ENCODE measurements at regions not wholly inside any gene's neighbourhood (a gene's known extent, or its start where the extent isn't known, plus 50 kb on each side); places are given as distances from the start of the nearest gene placed in this dataset.

DNA sequence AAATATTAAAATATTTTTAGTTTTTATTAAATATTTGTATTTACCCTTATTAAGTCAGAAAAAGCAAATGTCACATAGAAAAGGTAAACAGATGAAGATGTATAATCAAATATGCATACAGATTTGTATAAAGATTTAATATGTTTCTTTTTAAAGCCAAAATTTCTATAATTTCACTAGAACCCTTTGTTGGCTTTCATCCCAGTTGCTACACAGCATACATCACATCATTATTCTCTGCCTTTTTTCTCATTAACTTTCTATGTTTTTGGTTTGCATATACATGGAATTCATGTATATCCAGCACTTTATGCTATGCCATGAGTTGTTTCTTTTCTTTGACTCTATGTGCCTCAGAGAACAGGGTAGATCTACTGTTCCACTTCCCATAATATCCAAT is 957.9 kb upstream of the ADGRL2 start:
- no peak for DNase-seq

DNA sequence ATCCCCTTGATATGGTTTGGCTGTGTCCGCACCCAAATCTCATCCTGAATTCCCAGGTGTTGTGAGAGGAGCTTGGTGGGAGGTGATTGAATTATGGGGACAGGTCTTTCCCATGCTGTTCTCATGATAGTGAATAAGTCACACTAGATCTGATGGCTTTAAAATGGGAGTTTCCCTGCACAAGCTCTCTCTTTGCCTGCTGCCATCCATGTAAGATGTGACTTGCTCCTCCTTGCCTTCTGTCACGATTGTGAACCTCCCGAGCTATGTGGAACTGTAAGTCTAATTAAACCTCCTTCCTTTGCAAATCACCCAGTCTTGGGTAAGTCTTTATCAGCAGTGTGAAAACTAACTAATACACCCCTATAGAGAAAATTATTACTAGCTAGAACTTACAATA is 959.5 kb upstream of the ADGRL2 start:
- DNase-seq: no peak

DNA sequence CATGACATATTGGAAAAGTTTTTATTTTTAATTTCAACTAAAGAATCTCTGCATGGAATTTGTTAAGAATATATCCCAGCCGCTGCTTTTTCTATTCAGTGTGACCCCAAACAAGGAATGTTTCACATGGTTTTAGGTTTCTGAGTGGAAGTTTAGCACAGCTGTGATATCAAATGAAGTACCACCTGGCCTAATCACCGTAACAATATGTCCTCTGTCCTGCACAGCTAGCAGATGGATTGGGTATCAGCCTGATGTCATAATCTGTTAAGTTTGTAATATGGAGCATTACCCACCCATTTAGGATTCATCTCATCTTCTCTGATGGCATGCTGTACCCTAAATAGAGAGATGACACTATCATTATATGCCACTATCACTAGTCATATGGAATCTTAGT is 963.7 kb upstream of the ADGRL2 start:
- DNase-seq: no peak

DNA sequence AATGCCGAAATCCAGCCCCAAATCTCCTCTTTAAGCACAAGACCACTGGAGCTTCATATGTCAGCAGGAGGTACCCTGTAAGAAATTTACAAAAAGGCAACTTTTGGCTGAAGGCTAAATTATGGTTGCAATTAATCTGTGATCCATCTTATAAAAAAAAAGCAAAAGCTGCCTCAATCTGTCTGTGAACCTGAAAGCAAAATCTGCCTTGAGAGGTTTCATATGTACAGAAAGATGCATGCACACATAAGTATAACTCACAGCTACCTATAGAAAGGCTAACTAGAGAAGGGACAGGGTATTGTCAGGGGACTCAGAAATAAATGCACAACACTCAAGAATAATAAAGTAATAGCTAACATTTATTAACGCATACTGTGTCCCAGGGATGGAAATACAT is 964.2 kb upstream of the ADGRL2 start:
- no peak for DNase-seq

DNA sequence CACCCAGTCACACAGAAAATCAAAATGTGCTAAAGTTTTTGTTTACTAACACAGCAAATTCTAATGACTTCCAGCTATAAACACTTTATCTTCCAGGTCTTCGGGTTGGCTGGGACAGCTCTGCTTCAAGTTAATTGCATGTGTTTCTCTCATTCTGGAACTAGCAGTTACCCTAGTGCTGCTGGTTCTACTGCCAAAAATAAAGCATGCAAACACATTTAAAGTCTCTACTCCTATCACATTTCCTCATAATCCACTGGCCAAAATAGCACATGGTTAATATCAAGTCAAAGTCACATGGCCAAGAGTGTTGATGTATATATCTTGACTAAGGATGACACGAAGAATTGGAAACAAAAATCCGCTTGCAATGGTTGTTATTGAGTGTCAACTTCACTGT is 973.1 kb upstream of the ADGRL2 start:
- DNase-seq: no peak

DNA sequence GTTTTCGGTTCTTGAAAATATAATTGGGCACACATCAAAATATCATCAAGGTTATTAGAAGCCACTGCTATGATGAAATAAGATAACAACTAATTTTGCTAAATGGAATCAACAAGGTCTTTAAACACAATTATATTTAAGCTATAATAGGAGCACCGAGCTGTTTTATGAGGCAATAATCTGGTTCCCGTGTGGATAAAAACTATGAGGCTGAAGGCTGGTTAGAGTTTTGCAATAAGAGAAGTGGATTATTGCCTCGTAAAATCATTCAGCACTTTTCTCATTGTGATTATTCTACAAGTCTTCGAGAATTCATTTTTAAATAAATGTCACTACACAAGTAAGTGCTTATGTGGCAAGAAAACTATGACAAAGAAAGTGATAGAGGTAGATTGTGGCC is 975.7 kb upstream of the ADGRL2 start:
- DNase-seq: no peak

DNA sequence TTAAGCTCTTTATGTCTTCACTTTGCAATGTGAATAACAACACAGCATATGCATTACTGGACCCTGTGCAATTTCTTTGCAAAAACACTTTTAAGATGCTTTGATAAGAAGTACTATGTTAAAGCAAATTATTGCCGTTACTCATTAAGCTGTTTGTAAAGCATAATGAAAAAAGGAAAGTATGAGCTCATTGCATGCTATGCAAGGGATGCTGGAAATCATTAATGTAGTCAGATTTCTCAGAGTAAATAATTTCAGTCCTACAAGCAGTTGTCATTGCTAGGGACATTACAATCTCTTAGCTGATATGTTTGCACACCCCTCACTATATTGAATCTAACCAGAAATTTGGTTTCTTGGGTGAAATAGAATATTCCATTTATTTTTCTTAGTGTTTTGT is 982.5 kb upstream of the ADGRL2 start:
- DNase-seq: no peak

DNA sequence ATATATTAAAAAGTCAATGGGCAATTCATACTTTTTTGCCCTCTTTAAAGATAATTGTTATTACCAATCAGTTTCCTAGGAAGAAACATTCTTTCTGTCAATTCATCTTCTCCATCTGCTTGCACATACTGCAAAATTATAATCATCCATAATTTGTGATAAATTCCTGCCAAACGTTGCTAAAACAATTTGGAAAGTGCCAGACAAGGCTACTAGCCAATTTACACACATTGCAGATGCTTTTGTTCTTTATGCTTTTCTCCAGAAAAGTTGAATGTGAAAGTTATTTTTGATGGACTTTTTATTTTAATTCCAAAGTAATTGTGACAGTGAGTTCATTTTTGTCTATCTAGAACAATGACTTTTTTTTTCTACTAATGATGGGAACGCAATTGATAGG is 992.8 kb upstream of the ADGRL2 start:
- no peak for DNase-seq

DNA sequence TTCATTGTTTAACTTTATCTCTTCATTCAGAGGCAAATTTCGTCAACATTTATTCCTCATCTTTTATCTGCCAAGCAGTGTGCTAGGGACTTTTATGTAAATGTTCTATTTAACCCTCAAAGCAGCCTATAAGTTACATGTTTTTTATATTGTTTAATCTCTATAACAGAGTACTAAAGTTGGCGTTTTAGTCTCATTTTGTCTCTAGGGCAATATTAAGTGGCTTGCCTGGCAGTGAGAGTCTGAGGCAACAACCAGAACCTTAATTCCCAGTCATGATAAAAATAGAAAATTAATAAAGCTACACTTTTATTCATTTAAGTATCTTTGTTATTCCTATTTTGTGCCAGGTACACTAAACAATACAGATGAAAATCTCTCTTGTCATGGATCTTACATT is 994.3 kb upstream of the ADGRL2 start:
- DNase-seq: no peak

DNA sequence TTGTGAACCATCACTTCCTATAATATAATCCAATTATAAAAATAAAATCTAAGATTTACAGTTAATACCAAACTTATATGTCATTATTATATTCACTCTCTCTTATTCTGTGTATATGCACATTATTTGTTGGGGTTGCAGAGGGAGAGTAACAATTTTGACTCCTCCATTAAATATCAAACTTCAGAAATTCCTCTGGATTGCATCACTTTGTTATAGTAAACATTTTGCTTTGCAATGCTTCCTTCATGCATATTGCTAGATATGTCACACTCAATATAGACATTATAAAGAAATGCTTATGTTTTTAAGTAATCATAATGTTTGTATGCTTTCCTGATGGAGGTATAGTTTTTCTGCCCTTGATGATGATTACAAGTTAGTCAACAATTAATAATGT is 999.0 kb upstream of the ADGRL2 start:
- no peak for DNase-seq

DNA sequence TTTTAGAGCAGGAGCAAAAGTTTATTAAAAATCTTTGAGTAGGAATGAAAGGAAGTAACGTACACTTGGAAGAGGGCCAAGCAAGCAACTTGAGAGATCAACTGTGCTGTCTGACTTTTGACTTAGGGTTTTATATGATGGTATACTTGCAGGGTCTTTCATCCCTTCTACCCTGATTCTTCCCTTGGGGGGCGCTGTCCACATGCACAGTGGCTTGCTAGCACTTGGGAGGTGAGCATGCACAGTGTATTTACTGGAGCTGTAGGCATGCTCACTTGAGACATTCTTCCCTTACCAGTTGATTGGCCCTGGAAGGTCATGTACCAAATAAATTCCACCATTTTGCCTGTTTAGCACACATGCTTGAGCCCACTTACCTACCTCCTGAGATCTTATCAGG is 1001.3 kb upstream of the ADGRL2 start:
- no peak for DNase-seq

DNA sequence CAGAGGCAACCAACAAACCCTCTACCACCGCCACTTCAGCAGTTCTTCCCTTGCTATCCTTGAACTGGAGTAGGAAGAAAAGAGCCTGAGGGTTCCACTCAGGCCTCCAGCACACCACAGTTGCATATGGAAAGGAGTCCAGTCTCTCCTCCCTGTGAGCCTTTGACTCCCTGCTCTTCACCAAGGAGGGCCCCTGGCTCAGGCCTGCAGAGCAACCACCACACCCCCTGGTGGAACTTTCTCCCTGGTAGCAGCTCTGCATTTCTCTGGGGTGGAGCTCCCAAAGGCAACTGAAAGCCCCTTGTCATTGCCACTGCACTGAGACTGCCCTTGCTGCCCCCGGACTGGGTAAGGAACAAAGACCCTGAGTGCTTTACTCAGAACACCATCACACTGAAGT is 1021.5 kb upstream of the ADGRL2 start:
- no peak for DNase-seq

DNA sequence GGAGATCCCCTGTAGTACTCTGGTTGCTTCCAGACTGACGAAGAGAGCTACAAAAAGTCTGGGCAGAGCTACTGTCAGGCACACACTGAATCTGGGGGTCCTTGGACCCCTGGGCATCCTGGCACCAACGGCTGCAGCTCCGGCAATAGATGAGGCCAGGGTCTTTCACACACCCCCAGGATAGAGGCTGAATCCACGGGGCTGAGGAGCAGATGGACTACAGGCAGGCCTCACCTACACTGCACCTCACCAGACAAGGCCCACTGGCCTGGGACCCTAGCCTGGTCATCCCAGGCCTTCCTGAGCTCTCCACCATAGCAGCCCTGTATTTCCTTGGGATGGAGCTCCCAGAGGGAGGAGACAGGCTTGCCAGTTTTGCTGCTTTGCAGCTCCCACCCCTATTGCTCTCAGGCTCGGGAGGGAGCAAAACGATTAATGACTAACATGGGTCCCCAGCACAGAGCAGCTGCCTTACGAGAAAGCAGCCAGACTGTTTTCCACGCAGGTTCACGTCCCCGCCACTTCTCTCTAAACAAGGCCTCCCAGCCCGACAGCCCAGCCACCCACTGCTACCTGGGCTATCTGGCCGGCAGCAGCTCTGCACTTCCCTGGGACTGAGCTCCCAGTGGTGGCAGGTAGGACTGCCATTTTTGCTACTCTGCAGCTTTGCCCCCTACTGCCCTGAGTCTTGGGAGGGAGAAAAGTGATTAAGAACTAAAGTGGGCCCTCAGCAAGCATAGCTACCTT is 1022.5 kb upstream of the ADGRL2 start:
- DNase-seq: no peak

DNA sequence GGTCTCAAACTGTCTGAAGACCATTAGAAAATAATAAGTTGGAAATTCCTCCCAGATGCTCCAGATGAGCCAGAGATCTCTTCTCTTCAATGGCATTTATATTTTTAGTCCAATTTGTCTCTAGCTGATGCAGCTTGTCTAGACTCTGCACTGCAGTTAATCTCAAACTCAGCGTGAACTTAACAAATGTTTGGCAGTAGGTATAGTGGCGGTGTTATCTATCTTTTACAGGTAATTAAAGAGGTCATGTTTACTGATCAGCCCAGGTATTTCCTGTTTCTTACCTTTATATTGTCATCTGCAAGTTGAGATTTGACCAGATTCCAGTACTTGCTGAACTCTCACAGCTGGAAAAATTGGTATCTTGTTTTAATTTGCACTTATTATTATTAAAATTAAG is 1024.5 kb upstream of the ADGRL2 start:
- no peak for DNase-seq

DNA sequence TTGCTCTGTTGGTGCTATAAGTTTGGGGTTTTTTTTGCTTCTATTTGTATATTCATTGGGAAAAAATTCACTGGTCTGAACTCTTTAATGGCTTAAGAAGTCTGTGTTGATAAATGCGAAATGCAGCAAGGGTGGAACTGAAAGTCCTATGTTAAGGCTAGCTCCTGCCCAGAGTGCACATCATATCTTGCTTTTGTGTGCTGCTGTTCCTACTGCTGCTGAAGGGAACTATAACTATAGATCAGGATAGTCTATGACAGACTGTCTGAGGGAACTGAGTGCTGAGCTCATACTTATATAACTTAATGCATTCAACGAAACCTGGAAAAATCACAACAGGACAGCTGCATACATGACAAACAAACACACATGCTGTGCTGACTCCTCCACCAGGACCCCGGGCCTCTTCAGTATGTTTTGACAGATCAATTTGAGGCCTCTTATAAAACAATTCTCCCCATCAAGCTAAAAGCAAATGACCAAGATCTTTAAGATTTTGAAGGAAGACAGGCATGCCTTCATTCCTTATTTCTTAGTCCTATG is 1031.5 kb upstream of the ADGRL2 start:
- no peak for DNase-seq

DNA sequence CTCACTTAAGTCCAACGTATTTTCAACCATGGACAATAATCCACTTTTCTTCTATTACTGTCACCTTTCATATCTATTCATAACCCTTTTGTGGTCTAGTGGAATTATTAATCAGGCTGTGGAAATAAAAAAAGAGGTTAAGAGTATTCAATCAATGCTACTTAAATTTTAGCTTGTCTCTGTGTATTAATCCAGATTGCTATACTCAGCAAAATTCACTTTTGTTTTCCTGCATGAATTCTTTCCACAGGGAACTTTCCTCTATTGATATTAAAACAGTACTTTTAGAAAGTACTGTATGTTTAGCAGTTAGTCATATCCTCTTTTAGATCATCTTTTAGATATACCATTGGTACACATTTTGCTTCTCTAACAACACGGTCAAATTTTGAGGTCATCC is 1033.0 kb upstream of the ADGRL2 start:
- DNase-seq: no peak

DNA sequence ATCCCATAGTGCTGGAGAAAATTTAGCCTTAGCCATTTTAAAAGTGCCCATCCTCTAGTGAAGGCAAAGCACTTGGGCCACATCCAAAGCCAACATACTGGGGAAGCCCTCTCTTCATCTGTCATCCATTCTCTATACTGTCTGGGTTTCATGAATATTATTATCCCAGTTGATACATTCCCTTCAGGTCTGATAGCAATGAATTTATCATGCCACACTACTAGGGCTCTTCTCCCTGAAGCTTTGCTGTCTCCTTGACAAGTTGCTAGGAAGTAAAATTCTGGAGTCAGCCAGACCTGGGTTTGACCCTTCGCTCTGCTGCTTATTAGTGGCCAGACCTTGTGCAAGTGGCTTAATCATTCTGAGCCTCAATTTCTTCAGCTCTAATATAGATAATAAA is 1041.4 kb upstream of the ADGRL2 start:
- DNase-seq: no peak

DNA sequence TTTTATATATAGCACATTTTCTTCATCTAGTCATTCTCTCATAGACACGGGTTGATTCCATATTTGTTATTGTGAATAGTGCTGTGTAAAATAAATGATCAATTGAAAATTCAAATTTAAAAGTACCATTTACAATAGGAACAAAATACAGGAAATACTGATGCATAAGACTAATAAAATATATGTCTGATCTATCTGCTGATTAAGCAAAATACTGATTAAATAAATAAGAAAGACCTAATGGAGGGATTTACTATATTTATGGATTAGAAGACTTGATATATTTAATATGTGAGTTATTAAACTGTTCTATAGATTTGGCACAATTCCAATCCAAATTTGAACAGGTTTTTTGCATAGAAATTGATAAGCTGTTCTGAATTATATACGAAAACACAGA is 1044.8 kb upstream of the ADGRL2 start:
- no peak for DNase-seq

DNA sequence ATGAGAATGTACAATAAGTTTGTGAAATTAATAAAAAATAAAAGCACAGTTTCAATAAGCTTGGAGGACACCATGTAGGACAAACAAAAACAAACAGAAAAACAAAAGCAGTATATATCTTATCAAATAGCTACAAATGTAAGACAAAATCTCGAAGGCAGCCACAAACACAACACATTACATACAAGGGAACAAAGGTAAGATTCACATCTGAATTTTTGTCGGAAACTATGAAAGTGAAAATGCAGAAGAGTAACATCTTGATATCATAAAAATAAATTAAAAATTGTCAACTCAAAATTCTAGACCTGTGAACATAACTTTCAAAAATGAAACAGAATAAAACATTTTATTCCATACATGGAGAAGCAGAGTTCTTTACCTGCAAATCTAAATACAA is 1049.5 kb upstream of the ADGRL2 start:
- no peak for DNase-seq

DNA sequence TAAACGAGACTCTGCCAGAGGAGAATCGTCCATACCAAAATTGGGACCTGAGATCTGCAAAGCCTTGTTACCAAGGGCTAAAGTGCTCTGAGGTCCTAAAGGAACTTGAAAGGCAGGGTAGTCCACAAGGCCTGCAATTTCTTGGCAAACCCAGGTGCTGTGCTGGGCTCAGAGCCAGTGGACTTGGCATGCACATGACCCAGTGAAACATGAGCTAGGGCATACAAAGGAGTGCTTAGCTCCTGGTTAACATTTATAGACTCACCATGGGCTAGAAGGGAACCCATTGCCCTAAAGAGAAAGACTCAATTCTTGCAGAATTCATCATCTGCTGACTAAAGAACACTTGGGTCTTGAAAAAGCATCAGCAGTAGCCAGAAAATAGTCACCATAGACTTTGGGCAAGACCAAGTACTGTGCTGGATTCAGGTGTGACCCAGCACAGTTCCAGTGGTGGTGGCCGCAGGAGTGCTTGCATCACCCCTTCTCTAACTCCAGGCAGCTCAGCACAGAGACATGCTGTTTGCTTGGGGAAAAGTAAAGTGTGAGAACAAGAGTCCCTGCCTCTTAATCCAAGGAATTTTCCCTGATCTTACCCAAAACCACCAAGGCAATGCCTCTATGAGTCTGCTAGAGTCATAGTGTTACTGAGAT is 1069.4 kb upstream of the ADGRL2 start:
- DNase-seq: no peak

DNA sequence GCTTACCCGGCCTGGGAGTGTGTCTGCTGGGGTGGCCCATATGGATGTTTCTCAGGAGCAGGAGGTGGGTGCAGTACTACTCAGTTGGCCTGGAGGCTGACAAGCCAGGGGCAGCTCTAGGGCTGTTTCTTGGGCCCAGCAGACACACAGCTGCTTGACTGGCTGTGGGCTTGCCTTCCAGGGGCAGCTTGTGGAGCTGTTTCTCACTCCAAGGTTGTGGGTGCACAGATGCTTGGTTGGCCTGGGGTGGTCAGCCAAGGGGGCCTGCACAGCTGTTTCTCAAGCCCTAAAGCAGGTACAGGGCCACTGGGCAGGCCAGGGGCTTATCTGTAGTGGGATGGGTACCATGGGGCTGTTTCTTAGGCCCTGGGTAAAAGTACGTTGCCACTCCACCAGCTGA is 1078.1 kb upstream of the ADGRL2 start:
- DNase-seq: no peak

DNA sequence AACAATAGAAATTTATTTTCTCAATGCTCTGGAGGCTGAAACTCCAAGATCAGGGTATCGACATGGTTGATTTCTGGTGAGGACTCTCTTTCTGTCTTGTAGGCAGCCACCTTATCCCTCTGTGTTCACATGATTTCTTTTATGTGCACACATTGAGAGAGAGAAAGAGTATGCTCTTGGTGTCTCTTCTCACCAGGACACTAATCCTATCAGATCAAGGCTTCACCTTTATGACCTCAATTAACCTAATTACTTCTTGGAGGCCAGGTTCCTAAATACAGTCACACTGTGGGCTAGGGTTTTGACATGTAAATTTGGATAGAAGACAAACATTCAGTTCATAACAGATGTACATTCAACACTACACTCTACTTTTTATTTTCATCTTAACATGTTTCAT is 1094.2 kb upstream of the ADGRL2 start:
- DNase-seq: no peak

DNA sequence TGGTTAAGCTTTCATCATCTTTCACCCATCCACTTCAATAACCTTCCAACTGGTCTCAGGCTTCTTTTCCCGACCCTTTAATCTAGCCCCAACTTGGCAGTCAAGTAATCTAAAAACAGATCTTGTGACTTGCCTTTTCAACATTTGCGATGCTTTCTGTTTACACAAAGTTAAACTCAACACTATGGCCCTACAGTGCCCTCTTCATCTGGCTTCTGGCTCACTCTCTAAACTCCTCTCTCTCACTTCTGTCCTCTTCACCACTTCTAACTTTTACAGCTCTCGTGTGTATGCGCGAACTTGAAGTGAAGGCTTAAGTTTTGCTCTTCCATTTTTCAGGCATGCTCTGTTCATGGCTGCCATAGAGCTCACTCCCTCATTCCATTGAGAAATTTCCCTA is 1122.3 kb upstream of the ADGRL2 start:
- DNase-seq: no peak

DNA sequence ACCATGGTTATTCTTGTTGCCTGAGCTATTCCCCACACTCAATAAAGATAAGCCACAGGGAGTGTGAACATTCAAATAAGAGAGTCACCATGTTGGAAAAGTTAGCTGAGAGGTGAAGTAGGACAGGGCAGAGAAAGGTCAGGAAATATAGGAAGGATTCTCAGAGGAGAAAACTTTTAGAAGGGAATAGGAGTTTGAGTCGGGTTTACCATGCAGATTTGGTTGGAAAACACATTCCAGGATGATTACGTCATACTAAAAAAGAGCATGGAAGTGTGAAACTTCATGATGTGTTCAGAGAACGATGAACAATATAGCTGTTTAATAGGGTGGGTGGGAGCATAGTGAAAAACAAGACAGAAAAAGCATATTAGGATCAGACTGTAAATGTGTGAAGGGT is 1125.3 kb upstream of the ADGRL2 start:
- DNase-seq: no peak
